K562 (cell line): ENCODE measurements at regions not wholly inside any gene's neighbourhood (a gene's known extent, or its start where the extent isn't known, plus 50 kb on each side); places are given as distances from the start of the nearest gene placed in this dataset.

Source experiments
- RAD51 ChIP-seq: fragments of 450-650 bp; IDR thresholded peaks from 2 replicates; pipeline ENCODE4 v1.7.1; 2016; ENCODE audit warnings: low read depth, mild to moderate bottlenecking, borderline replicate concordance
- ZFPM2 ChIP-seq: fragments of 250-450 bp; sonication (Bioruptor Pico); IDR thresholded peaks from 2 replicates; pipeline ENCODE4 v1.5.1; 2022; ENCODE audit warnings: mild to moderate bottlenecking

DNA sequence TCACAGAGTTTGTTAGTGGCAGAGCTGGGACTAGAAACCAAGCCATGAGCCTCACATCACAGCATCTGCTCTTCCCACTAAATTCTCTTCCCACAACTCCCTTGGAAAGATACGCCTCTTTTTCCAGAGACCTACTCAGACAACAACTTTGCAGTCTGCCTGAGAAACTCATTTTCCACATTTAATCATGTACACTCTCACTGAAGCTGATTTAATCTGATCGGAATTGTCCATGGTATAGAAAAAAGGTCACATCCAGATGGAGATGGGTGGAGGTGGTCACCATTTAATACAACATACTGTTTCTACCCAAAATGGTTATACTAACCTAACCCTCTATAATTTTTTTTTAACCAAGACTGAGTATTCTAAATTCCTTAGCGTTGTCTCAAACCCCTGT, 366.2 kb downstream of the ENC1 start:
- no peak for TF ChIP-seq ZFPM2 (CRISPR knock-in tag)
- no peak for TF ChIP-seq RAD51
